Sciatic nerve (tissue), 2 donors: ENCODE measurements at regions not wholly inside any gene's neighbourhood (a gene's known extent, or its start where the extent isn't known, plus 50 kb on each side); places are given as distances from the start of the nearest gene placed in this dataset.
"Not testable (repeated sequence)": the region's sequence is repeated elsewhere in the genome, so short reads cannot be mapped to it uniquely, and the experiment has no call there.

Source experiments
- ATAC-seq: fragments of 200-7000 bp; cut with Tn5 transposase; one replicate; pipeline ENCODE4 v1.9.1; 2020; ENCODE audit warnings: mild to moderate bottlenecking, moderate library complexity
- DNase-seq: peaks from one replicate; pipeline ENCODE4 v3.0.0-alpha.2; 2020; ENCODE audit warnings: low spot score
- intact Hi-C: fragments of 100-400 bp; cut with DNase I; formaldehyde crosslinking; loops from one replicate; pipeline ENCODE4 v1.14.2; 2022
- donor health status: DM: no; HTN: no; CAD: no.
- donor health status: DM: no; HTN: no; CAD: no.

GRCh38 chr5:12743582-12743981 is 839.3 kb upstream of the CTNND2 start:
- ATAC-seq (no peak), DNase-seq (no peak)
- intact Hi-C loops = no loop called here

- DNase-seq (no peak), ATAC-seq (no peak)
- intact Hi-C loops = no loop called here
Observed at GRCh38 chr5:12730354-12730753, 826.1 kb upstream of the CTNND2 start.

- no peak for ATAC-seq
- no peak for DNase-seq
- intact Hi-C loops = no loop called here
Observed at GRCh38 chr5:12716664-12717063, 812.4 kb upstream of the CTNND2 start.

GRCh38 chr5:12707560-12707959 is 803.3 kb upstream of the CTNND2 start:
- no peak for DNase-seq
- ATAC-seq = no peak
- intact Hi-C loops = no loop called here

- intact Hi-C loops = no loop called here
- DNase-seq (no peak), ATAC-seq (no peak)
Observed at GRCh38 chr5:12704955-12705354, 800.7 kb upstream of the CTNND2 start.

GRCh38 chr5:12703254-12703653 is 799.0 kb upstream of the CTNND2 start:
- ATAC-seq = no peak
- DNase-seq = no peak
- intact Hi-C loops = no loop called here

GRCh38 chr5:12695651-12696050 is 791.4 kb upstream of the CTNND2 start:
- intact Hi-C loops = no loop called here
- DNase-seq = no peak
- no peak for ATAC-seq

GRCh38 chr5:12691330-12691729 is 787.1 kb upstream of the CTNND2 start:
- intact Hi-C loops = no loop called here
- DNase-seq (no peak), ATAC-seq (no peak)

GRCh38 chr5:12690361-12690760 is 786.1 kb upstream of the CTNND2 start:
- no peak for ATAC-seq
- no peak for DNase-seq
- intact Hi-C loops = no loop called here

- intact Hi-C loops = no loop called here
- DNase-seq = no peak
Observed at GRCh38 chr5:12683249-12683648, 779.0 kb upstream of the CTNND2 start.

GRCh38 chr5:12679731-12680130 is 775.5 kb upstream of the CTNND2 start:
- ATAC-seq (no peak), DNase-seq (no peak)
- intact Hi-C loops = no loop called here

More at GRCh38 chr5:12683249-12683648, 779.0 kb upstream of the CTNND2 start:
- ATAC-seq = no peak

- DNase-seq (no peak), ATAC-seq (no peak)
- intact Hi-C loops = no loop called here
Observed at GRCh38 chr5:12675959-12676358, 771.7 kb upstream of the CTNND2 start.

- intact Hi-C loops = no loop called here
- ATAC-seq = no peak
- no peak for DNase-seq
Observed at GRCh38 chr5:12672141-12672540, 767.9 kb upstream of the CTNND2 start.

- no peak for ATAC-seq
- no peak for DNase-seq
- intact Hi-C loops = no loop called here
Observed at GRCh38 chr5:12669326-12669725, 765.1 kb upstream of the CTNND2 start.

- intact Hi-C loops = no loop called here
- DNase-seq (no peak), ATAC-seq (no peak)
Observed at GRCh38 chr5:12668564-12668963, 764.3 kb upstream of the CTNND2 start.

GRCh38 chr5:12667818-12668217 is 763.6 kb upstream of the CTNND2 start:
- ATAC-seq = not testable (repeated sequence)

GRCh38 chr5:12665772-12666171 is 761.5 kb upstream of the CTNND2 start:
- intact Hi-C loops, ATAC-seq, DNase-seq: not testable (repeated sequence)

More at GRCh38 chr5:12667818-12668217, 763.6 kb upstream of the CTNND2 start:
- DNase-seq, intact Hi-C loops: not testable (repeated sequence)

GRCh38 chr5:12662545-12663314 is 758.5 kb upstream of the CTNND2 start:
- ATAC-seq = no peak
- intact Hi-C loops = no loop called here

GRCh38 chr5:12661617-12662370 is 757.5 kb upstream of the CTNND2 start:
- intact Hi-C loops = no loop called here
- ATAC-seq = no peak
- no peak for DNase-seq

More at GRCh38 chr5:12662545-12663314, 758.5 kb upstream of the CTNND2 start:
- no peak for DNase-seq
